Right lobe of liver (tissue), 4 donors: ENCODE measurements at regions not wholly inside any gene's neighbourhood (a gene's known extent, or its start where the extent isn't known, plus 50 kb on each side); places are given as distances from the start of the nearest gene placed in this dataset.

Experiments
- CTCF ChIP-seq, 4 donors: fragments of 200-600 bp in 3 of 4; fragments of 450-650 bp in 1 of 4; IDR thresholded peaks; one replicate each; pipeline versions ENCODE4 v1.5.1 to v1.8.0; 2016 to 2022; ENCODE audit warnings: antibody characterized with exemption in 4 of 4, mild to moderate bottlenecking in 2 of 4
- POLR2A ChIP-seq: fragments of 450-650 bp; IDR thresholded peaks from one replicate; pipeline ENCODE4 v1.6.1; 2017; ENCODE audit warnings: antibody characterized with exemption, mild to moderate bottlenecking
- donor health status: DM: no; HTN: no; CAD: no.
- donor health status: DM: no; HTN: no; CAD: no.
- donor health status: DM: no; HTN: yes; CAD: no.

DNA sequence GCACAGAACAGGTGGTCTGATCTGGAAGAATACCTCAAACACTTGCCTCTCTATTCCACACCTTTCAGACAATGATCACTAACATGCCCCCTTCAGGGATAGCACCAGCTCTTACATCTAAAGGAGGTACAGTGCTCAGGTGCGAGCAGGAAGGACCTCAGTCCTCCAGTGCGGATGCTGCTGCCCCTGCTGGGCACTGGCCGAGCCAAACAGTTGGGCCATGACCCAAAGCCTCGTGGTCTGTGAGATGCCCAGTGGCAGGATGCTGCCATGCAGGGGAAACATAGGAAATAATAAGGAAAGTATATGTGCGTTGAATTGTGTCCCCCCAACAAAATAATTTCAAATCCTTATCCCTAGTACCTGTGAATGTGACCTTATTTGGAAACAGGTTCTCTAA lies 243.7 kb downstream of the NDUFA10 start:
- TF ChIP-seq CTCF (IDR thresholded peaks at IDR 0.05) (no peak), POLR2A (no peak)
